ENCODE measurements at regions not wholly inside any gene's neighbourhood (a gene's known extent, or its start where the extent isn't known, plus 50 kb on each side); places are given as distances from the start of the nearest gene placed in this dataset.

GRCh38 chr4:30269850-30270249 is 450.3 kb upstream of the PCDH7 start:
- POLR2A ChIA-PET: no interaction called here
- CTCF ChIA-PET: no interaction called here
- no peak for DNase-seq (ENCODE audit: extremely low spot score)
- TF ChIP-seq CTCF (IDR thresholded peaks at IDR 0.05; ENCODE audit: control extremely low read depth, extremely low read depth, low read depth, missing control alignments): no peak

- CTCF ChIA-PET: no interaction called here
- DNase-seq (ENCODE audit: extremely low spot score): no peak
- TF ChIP-seq CTCF (IDR thresholded peaks at IDR 0.05; ENCODE audit: control extremely low read depth, extremely low read depth, low read depth, missing control alignments): no peak
- POLR2A ChIA-PET: no interaction called here
Observed at GRCh38 chr4:30281986-30282385, 438.2 kb upstream of the PCDH7 start.

- no peak for TF ChIP-seq CTCF (IDR thresholded peaks at IDR 0.05; ENCODE audit: control extremely low read depth, extremely low read depth, low read depth, missing control alignments)
- POLR2A ChIA-PET: no interaction called here
- CTCF ChIA-PET: no interaction called here
- no peak for DNase-seq (ENCODE audit: extremely low spot score)
Observed at GRCh38 chr4:30283336-30283735, 436.8 kb upstream of the PCDH7 start.

GRCh38 chr4:30294295-30294694 is 425.9 kb upstream of the PCDH7 start:
- CTCF ChIA-PET: no interaction called here
- TF ChIP-seq CTCF (IDR thresholded peaks at IDR 0.05; ENCODE audit: control extremely low read depth, extremely low read depth, low read depth, missing control alignments): no peak
- no peak for DNase-seq (ENCODE audit: extremely low spot score)
- POLR2A ChIA-PET: no interaction called here

- no peak for DNase-seq (ENCODE audit: extremely low spot score)
- ChIA-PET POLR2A (no interaction called here), CTCF (no interaction called here)
- TF ChIP-seq CTCF (IDR thresholded peaks at IDR 0.05; ENCODE audit: control extremely low read depth, extremely low read depth, low read depth, missing control alignments): no peak
Observed at GRCh38 chr4:30295652-30296051, 424.5 kb upstream of the PCDH7 start.

- ChIA-PET POLR2A (no interaction called here), CTCF (interaction anchor here (0.9 kb wide), 1 partner anchor 13 kb away, joined by 3 read pairs; no protein-coding TSS in a partner anchor)
- no peak for DNase-seq (ENCODE audit: extremely low spot score)
- no peak for TF ChIP-seq CTCF (IDR thresholded peaks at IDR 0.05; ENCODE audit: control extremely low read depth, extremely low read depth, low read depth, missing control alignments)
Observed at GRCh38 chr4:30314001-30314400, 406.2 kb upstream of the PCDH7 start.

All from GM10248 (cell line).